M059J (cell line): ENCODE measurements at regions not wholly inside any gene's neighbourhood (a gene's known extent, or its start where the extent isn't known, plus 50 kb on each side); places are given as distances from the start of the nearest gene placed in this dataset.

Experiments used
- DNase-seq: peaks from one replicate; pipeline ENCODE4 v3.0.0-alpha.2; 2012; ENCODE audit warnings: low read depth

- no peak for DNase-seq
Measured at GRCh38 chr6:47360388-47360787, 50.7 kb upstream of the TNFRSF21 start.

GRCh38 chr6:47362857-47363461 lies 53.3 kb upstream of the TNFRSF21 start:
- DNase-seq, result no peak

GRCh38 chr6:47363736-47364135 lies 54.0 kb upstream of the TNFRSF21 start:
- DNase-seq, result no peak

GRCh38 chr6:47366335-47366890 lies 56.7 kb upstream of the TNFRSF21 start:
- DNase-seq, result no peak

- no peak for DNase-seq
Measured at GRCh38 chr6:47371139-47371869, 61.6 kb upstream of the TNFRSF21 start.

GRCh38 chr6:47371870-47372255 lies 62.2 kb upstream of the TNFRSF21 start:
- DNase-seq, result no peak

GRCh38 chr6:47372318-47372717 lies 62.6 kb upstream of the TNFRSF21 start:
- DNase-seq, result no peak

- no peak for DNase-seq
Measured at GRCh38 chr6:47375426-47375825, 65.7 kb upstream of the TNFRSF21 start.

- DNase-seq, result no peak
Measured at GRCh38 chr6:47376930-47377329, 67.2 kb upstream of the TNFRSF21 start.

- DNase-seq, result no peak
Measured at GRCh38 chr6:47377971-47378370, 68.3 kb upstream of the TNFRSF21 start.

GRCh38 chr6:47379328-47379727 lies 69.6 kb upstream of the TNFRSF21 start:
- DNase-seq, result no peak

- DNase-seq, result no peak
Measured at GRCh38 chr6:47380251-47380650, 70.5 kb upstream of the TNFRSF21 start.

GRCh38 chr6:47381036-47381435 lies 71.3 kb upstream of the TNFRSF21 start:
- no peak for DNase-seq

- no peak for DNase-seq
Measured at GRCh38 chr6:47383360-47383759, 73.7 kb upstream of the TNFRSF21 start.

GRCh38 chr6:47391675-47392074 lies 82.0 kb upstream of the TNFRSF21 start:
- no peak for DNase-seq

GRCh38 chr6:47392251-47392650 lies 82.5 kb upstream of the TNFRSF21 start:
- no peak for DNase-seq

- DNase-seq, result no peak
Measured at GRCh38 chr6:47396401-47397069, 81.1 kb upstream of the CD2AP start.

GRCh38 chr6:47400581-47400980 lies 77.0 kb upstream of the CD2AP start:
- DNase-seq, result no peak

GRCh38 chr6:47402081-47402480 lies 75.5 kb upstream of the CD2AP start:
- no peak for DNase-seq

- no peak for DNase-seq
Measured at GRCh38 chr6:47403056-47403455, 74.5 kb upstream of the CD2AP start.

GRCh38 chr6:47403801-47404200 lies 73.8 kb upstream of the CD2AP start:
- DNase-seq, result no peak

GRCh38 chr6:47404435-47404834 lies 73.2 kb upstream of the CD2AP start:
- DNase-seq, result no peak

- DNase-seq, result no peak
Measured at GRCh38 chr6:47405273-47405672, 72.3 kb upstream of the CD2AP start.
